ENCODE measurements at regions not wholly inside any gene's neighbourhood (a gene's known extent, or its start where the extent isn't known, plus 50 kb on each side); places are given as distances from the start of the nearest gene placed in this dataset.
"Not testable (repeated sequence)": the region's sequence is repeated elsewhere in the genome, so short reads cannot be mapped to it uniquely, and the experiment has no call there.

DNA sequence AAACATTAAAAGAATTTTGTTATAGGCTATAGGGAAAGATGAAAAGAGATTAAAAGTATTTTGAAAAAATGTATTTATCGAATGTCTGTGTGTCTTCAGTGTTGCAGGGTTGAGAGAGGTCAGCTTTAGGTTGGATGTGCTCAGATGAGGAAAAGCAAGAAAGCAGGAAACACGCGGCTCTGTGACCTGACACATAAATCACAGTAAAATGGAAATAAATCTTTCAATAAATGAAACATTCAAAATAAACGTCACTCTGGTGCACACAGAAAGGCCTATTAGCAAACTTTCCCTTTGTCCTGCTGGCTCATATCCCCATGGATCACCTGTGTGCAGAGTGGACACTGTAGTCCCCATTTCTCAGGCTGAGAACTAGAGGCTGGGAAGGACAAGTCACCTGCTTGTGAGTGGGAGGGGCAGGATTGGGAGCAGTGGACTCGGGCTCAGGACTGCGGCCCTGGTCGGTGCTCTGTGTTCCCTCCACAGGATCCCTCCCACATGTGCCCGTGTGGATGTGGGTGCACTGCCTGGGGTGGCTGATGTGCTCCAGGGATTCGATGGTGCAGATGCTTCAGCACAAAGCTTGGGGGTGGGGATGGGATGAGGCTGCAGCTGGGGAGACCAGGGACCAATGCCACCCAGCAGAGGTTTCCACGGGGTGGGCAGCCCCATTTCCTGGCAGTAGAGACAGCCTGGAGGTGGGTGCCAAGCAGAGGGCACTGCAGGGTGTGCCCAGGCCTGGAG, 96.0 kb upstream of the IGLL5 start:
- TF ChIP-seq CTCF (conservative IDR thresholded peaks at IDR 0.05): no peak
- no peak overlapping the region for H3K27ac ChIP-seq

- not testable (repeated sequence) for H3K27ac ChIP-seq
Observed at GRCh38 chr22:22792205-22792786, 95.3 kb upstream of the IGLL5 start.

DNA sequence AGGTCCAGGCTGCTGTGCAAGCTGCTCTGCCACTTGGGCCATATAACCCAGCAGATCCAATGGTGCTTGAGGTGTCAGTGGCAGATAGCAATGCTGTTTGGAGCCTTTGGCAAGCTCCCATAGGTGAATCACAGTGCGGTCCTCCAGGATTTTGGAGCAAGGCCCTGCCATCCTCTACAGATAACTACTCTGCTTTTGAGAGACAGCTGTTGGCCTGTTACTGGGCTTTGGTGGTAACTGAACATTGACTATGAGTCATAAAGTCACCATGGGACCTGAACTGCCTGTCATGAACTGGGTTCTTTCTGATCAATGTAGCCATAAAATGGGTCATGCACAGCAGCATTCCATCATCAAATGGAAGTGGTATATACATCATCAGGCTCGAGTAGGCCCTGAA, 92.0 kb upstream of the IGLL5 start:
- not testable (repeated sequence) for H3K27ac ChIP-seq

DNA sequence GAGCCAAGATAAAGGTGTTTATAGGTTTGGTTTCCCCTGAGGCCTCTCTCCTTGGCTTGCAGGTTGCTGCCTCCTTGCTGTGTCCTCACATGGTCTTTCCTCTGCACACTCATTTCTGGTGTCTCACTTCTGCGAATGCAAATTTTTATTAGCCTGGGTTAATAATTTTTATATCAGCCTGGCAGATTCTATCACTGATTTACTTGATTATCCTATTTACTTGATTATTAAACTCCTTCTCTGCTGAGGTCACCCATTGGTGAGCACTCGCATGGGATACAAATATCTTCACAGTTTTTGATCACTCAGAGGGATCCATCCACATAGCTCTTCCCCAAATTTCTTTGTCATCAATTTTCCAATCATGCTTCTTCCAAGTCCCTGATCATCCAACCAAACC, 90.9 kb upstream of the IGLL5 start:
- no peak for TF ChIP-seq CTCF (conservative IDR thresholded peaks at IDR 0.05)
- peak overlapping the region; percentile 21; the same call in 1 of the 2 replicates for H3K27ac ChIP-seq

GRCh38 chr22:22798232-22798616, 89.4 kb upstream of the IGLL5 start:
- TF ChIP-seq CTCF (conservative IDR thresholded peaks at IDR 0.05): no peak
- no peak overlapping the region for H3K27ac ChIP-seq

GRCh38 chr22:22798716-22799115, 88.9 kb upstream of the IGLL5 start:
- no peak for TF ChIP-seq CTCF (conservative IDR thresholded peaks at IDR 0.05)
- no peak overlapping the region for H3K27ac ChIP-seq

GRCh38 chr22:22799561-22799960, 88.1 kb upstream of the IGLL5 start:
- no peak for TF ChIP-seq CTCF (conservative IDR thresholded peaks at IDR 0.05)
- H3K27ac ChIP-seq: no peak overlapping the region

DNA sequence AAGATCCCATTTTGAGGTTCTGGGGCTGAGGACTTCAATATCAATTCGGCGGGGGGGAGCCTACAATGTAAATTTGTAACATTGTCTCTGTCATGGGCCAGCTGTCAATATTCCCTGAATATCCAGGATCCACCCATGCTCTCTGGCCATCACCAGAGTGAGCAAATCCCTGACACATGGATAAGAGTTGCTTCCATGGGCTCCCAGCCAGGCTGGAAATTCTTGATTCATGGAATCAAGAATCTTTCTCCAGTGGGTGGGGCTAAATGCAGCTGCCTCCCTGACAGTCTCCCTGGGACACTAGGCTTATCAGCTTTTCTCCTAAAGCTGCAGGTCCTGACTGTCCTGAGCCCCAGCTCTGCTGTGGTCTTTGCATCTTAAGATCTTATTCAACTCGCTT, 86.9 kb upstream of the IGLL5 start:
- TF ChIP-seq CTCF (conservative IDR thresholded peaks at IDR 0.05): no peak
- no peak overlapping the region for H3K27ac ChIP-seq
